PC-3 (cell line): ENCODE measurements at regions not wholly inside any gene's neighbourhood (a gene's known extent, or its start where the extent isn't known, plus 50 kb on each side); places are given as distances from the start of the nearest gene placed in this dataset.

Source experiments
- EZH2 ChIP-seq: fragments of 300-600 bp; sonication (generic); IDR thresholded peaks from one replicate; pipeline ENCODE4 v1.6.1; 2017; ENCODE audit warnings: antibody characterized with exemption, mild to moderate bottlenecking, low read length; ENCODE audit not compliant: unreplicated experiment
- EZH2phosphoT487 ChIP-seq: fragments of 300-600 bp; sonication (generic); IDR thresholded peaks from 2 replicates; pipeline ENCODE4 v1.6.1; 2018; ENCODE audit warnings: mild to moderate bottlenecking, antibody characterized with exemption, low read length, borderline replicate concordance
- TF ChIP-seq, protein P1 (sequence below): fragments of 300-600 bp; sonication (generic); conservative IDR thresholded peaks from 2 replicates; pipeline ENCODE4 v1.5.1; 2017; ENCODE audit warnings: antibody characterized with exemption, low read depth, mild to moderate bottlenecking, low read length

DNA sequence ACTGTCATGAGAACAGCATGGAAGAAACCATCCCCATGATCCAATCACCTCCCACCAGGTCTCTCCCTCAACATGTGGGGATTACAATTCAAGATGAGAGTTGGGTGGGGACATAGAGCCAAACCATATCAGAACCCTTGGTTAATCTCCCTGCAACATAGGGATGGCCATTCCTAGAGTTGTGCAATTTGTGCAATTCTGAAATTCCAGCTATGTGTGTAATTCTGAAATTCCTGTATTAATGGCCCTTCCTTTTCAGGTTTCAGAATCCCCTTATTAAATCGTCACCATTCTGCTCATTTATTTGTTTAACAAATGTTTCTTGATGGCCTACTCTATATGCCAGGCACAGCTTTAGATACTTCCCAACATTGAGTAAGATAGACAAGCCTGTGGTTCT lies 282.6 kb downstream of the SMARCA2 start:
- TF ChIP-seq, protein P1, sequence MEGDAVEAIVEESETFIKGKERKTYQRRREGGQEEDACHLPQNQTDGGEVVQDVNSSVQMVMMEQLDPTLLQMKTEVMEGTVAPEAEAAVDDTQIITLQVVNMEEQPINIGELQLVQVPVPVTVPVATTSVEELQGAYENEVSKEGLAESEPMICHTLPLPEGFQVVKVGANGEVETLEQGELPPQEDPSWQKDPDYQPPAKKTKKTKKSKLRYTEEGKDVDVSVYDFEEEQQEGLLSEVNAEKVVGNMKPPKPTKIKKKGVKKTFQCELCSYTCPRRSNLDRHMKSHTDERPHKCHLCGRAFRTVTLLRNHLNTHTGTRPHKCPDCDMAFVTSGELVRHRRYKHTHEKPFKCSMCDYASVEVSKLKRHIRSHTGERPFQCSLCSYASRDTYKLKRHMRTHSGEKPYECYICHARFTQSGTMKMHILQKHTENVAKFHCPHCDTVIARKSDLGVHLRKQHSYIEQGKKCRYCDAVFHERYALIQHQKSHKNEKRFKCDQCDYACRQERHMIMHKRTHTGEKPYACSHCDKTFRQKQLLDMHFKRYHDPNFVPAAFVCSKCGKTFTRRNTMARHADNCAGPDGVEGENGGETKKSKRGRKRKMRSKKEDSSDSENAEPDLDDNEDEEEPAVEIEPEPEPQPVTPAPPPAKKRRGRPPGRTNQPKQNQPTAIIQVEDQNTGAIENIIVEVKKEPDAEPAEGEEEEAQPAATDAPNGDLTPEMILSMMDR = no peak
- TF ChIP-seq EZH2phosphoT487 (no peak), EZH2 (no peak)
